MM.1S (cell line): ENCODE measurements at regions not wholly inside any gene's neighbourhood (a gene's known extent, or its start where the extent isn't known, plus 50 kb on each side); places are given as distances from the start of the nearest gene placed in this dataset.

Source experiments
- DNase-seq: peaks from one replicate; pipeline ENCODE4 v3.0.0-alpha.2; 2015
- H2AFZ ChIP-seq: fragments of 300-600 bp; sonication (generic); 2 replicates; pipeline ENCODE4 v1.6.0; 2016; ENCODE audit warnings: antibody characterized with exemption, low read length
- H3F3A ChIP-seq: fragments of 300-600 bp; sonication (generic); 2 replicates; pipeline ENCODE4 v1.6.1; 2016; ENCODE audit warnings: mild to moderate bottlenecking, antibody characterized with exemption, low read length, moderate library complexity, mixed read lengths; ENCODE audit not compliant: insufficient read depth
- H3K27ac ChIP-seq: fragments of 300-600 bp; sonication (generic); 2 replicates; pipeline ENCODE4 v1.5.1; 2016; ENCODE audit warnings: mild to moderate bottlenecking, low read length
- H3K27me3 ChIP-seq: fragments of 300-600 bp; sonication (generic); replicated peaks from 2 replicates; pipeline ENCODE4 v1.6.0; 2016; ENCODE audit warnings: low read length; ENCODE audit not compliant: insufficient read depth
- H3K36me3 ChIP-seq: fragments of 300-600 bp; sonication (generic); replicated peaks from 2 replicates; pipeline ENCODE4 v1.6.1; 2016; ENCODE audit warnings: mild to moderate bottlenecking, low read length, mixed read lengths; ENCODE audit not compliant: insufficient read depth
- H3K4me1 ChIP-seq: fragments of 300-600 bp; sonication (generic); 2 replicates; pipeline ENCODE4 v1.6.1; 2016; ENCODE audit warnings: low read length, mixed read lengths
- H3K4me2 ChIP-seq: fragments of 300-600 bp; sonication (generic); 2 replicates; pipeline ENCODE4 v1.6.0; 2016; ENCODE audit warnings: low read depth, low read length
- H3K4me3 ChIP-seq: fragments of 300-600 bp; sonication (generic); 2 replicates; pipeline ENCODE4 v1.5.1; 2016; ENCODE audit warnings: low read length, mixed read lengths
- H3K79me2 ChIP-seq: fragments of 300-600 bp; sonication (generic); 2 replicates; pipeline ENCODE4 v1.6.1; 2016; ENCODE audit warnings: mixed run types, low read length, mixed read lengths
- H3K9ac ChIP-seq: fragments of 300-600 bp; sonication (generic); 2 replicates; pipeline ENCODE4 v1.6.1; 2016; ENCODE audit warnings: low read length, mixed read lengths
- H3K9me2 ChIP-seq: fragments of 300-600 bp; sonication (generic); replicated peaks from 2 replicates; pipeline ENCODE4 v1.6.1; 2016; ENCODE audit warnings: mild to moderate bottlenecking, low read length, mixed read lengths; ENCODE audit not compliant: insufficient read depth
- H3K9me3 ChIP-seq: fragments of 300-600 bp; sonication (generic); replicated peaks from 2 replicates; pipeline ENCODE4 v1.6.1; 2016; ENCODE audit warnings: mild to moderate bottlenecking, low read length, mixed read lengths; ENCODE audit not compliant: insufficient read depth
- H4K20me1 ChIP-seq: fragments of 300-600 bp; sonication (generic); 2 replicates; pipeline ENCODE4 v1.6.1; 2016; ENCODE audit warnings: mild to moderate bottlenecking, low read length, moderate library complexity, mixed read lengths; ENCODE audit not compliant: insufficient read depth
- CTCF ChIP-seq: fragments of 300-600 bp; sonication (generic); IDR thresholded peaks from 2 replicates; pipeline ENCODE4 v1.5.1; 2016; ENCODE audit warnings: antibody characterized with exemption, low read length, mixed read lengths
- EZH2 ChIP-seq: fragments of 300-600 bp; sonication (generic); optimal IDR thresholded peaks from 2 replicates; pipeline ENCODE3; 2017; ENCODE audit warnings: low read depth, mild to moderate bottlenecking, antibody characterized with exemption, low read length, mixed read lengths
- EZH2phosphoT487 ChIP-seq: fragments of 300-600 bp; sonication (generic); IDR thresholded peaks from 2 replicates; pipeline ENCODE4 v1.6.1; 2018; ENCODE audit warnings: antibody characterized with exemption, low read length

- no peaks in the 10 kb centered on the region for H3K79me2 ChIP-seq
- peak overlapping the region; percentile 26; the same call in 1 of the 2 replicates for H3K4me2 ChIP-seq
- H4K20me1 ChIP-seq, result no peaks in the 10 kb centered on the region
- no peak overlapping the region for H3K9ac ChIP-seq
- H3F3A ChIP-seq, result no peaks in the 10 kb centered on the region
- H3K9me2 ChIP-seq, result no peaks in the 10 kb centered on the region
- H3K4me1 ChIP-seq, result peaks cover 12% of the 10 kb centered on the region
- peak; percentile 43 for DNase-seq
- H3K4me3 ChIP-seq, result no peak overlapping the region
- no peaks in the 10 kb centered on the region for H3K36me3 ChIP-seq
- H3K27ac ChIP-seq, result no peak overlapping the region; the same call in 1 of the 2 replicates
- H3K9me3 ChIP-seq, result no peaks in the 10 kb centered on the region
- H3K27me3 ChIP-seq, result no peaks in the 10 kb centered on the region
- no peak for TF ChIP-seq EZH2phosphoT487
- no peak overlapping the region for H2AFZ ChIP-seq
Measured at GRCh38 chr9:107874591-107875369, 385.2 kb upstream of the KLF4 start.

GRCh38 chr9:107874137-107874536, 384.6 kb upstream of the KLF4 start:
- H3K4me1 ChIP-seq, result peaks cover 12% of the 10 kb centered on the region
- H2AFZ ChIP-seq, result no peak overlapping the region
- no peaks in the 10 kb centered on the region for H3K79me2 ChIP-seq
- H3K36me3 ChIP-seq, result no peaks in the 10 kb centered on the region
- no peaks in the 10 kb centered on the region for H3K9me2 ChIP-seq
- no peaks in the 10 kb centered on the region for H3K27me3 ChIP-seq
- no peaks in the 10 kb centered on the region for H4K20me1 ChIP-seq
- DNase-seq, result no peak
- no peak overlapping the region for H3K9ac ChIP-seq
- no peak overlapping the region for H3K27ac ChIP-seq
- H3K4me2 ChIP-seq, result peak overlapping the region; percentile 26; the same call in 1 of the 2 replicates
- H3K4me3 ChIP-seq, result no peak overlapping the region
- TF ChIP-seq CTCF (no peak), EZH2 (no peak), EZH2phosphoT487 (no peak)
- H3F3A ChIP-seq, result no peaks in the 10 kb centered on the region
- H3K9me3 ChIP-seq, result no peaks in the 10 kb centered on the region

- no peaks in the 10 kb centered on the region for H3K79me2 ChIP-seq
- no peaks in the 10 kb centered on the region for H3K9me3 ChIP-seq
- TF ChIP-seq CTCF (no peak), EZH2phosphoT487 (no peak), EZH2 (no peak)
- H4K20me1 ChIP-seq, result no peaks in the 10 kb centered on the region
- no peak overlapping the region for H3K9ac ChIP-seq
- H3K4me3 ChIP-seq, result no peak overlapping the region
- no peak overlapping the region for H2AFZ ChIP-seq
- no peaks in the 10 kb centered on the region for H3K36me3 ChIP-seq
- H3K4me2 ChIP-seq, result no peak overlapping the region
- H3F3A ChIP-seq, result no peaks in the 10 kb centered on the region
- peaks cover 12% of the 10 kb centered on the region for H3K4me1 ChIP-seq
- DNase-seq, result no peak
- no peaks in the 10 kb centered on the region for H3K9me2 ChIP-seq
- H3K27ac ChIP-seq, result no peak overlapping the region
- H3K27me3 ChIP-seq, result no peaks in the 10 kb centered on the region
Measured at GRCh38 chr9:107872457-107873192, 383.1 kb upstream of the KLF4 start.
